HG03439 (cell line): ENCODE measurements at regions not wholly inside any gene's neighbourhood (a gene's known extent, or its start where the extent isn't known, plus 50 kb on each side); places are given as distances from the start of the nearest gene placed in this dataset.

ENCODE experiments used
- ATAC-seq: cut with Tn5 transposase; IDR thresholded peaks from one replicate; pipeline ENCODE4 v1.9.1; 2021; ENCODE audit warnings: mild to moderate bottlenecking, moderate library complexity; ENCODE audit not compliant: unreplicated experiment

DNA sequence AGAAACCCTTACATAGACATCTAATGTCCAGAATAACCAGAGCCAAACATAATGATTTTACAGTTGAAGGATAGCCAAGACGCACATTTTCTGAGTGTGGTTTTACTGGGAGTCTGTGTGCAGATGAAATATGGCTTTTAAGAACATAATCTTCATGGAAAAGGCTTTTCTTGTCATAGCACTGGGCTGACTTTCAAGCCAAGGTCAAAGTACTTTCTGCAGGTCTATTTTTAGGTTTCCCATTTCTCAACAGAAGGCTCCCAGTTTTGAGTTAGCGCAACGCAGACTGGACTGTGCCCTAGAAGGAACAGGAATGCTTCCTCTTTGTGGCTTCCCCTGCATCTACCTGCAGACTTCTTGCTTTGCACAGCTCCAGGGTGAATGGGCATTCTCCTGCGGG lies 92.3 kb upstream of the UPP2 start:
- ATAC-seq: no peak

DNA sequence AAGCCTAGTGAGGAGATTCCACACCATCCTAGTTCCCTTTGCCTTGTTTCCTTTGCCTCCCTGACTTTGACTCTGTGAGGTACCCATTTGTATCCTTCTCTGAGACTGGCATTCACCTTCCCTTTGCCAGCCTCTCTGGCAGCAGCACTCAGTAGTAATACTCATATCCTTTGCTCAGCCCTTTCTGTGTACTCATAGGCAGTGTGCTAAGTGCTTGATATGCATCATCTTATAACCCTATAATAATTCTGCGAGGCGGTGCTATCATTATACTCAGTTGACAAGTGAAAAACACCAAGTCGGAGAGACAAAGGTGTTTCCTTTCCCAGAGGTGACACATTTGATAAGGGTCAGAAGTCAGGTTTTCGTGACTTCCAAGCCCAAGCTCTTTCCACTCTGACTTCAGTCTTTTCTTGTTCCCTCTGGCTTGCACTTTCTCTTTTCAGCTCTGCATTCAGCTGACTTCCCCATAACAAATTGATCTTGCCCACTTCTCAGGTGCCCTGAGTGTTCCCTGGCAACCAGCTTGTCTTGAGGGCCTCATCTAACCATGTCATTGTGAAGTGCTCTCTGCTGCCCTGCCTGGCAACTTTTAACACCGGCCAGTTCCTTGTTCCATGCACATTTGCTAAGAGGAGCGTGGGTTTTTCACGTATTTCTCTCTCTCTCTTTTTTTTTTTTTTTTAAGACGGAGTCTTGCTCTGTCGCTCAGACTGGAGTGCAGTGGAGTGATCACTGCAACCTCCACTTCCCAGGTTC lies 94.5 kb upstream of the UPP2 start:
- no peak for ATAC-seq

DNA sequence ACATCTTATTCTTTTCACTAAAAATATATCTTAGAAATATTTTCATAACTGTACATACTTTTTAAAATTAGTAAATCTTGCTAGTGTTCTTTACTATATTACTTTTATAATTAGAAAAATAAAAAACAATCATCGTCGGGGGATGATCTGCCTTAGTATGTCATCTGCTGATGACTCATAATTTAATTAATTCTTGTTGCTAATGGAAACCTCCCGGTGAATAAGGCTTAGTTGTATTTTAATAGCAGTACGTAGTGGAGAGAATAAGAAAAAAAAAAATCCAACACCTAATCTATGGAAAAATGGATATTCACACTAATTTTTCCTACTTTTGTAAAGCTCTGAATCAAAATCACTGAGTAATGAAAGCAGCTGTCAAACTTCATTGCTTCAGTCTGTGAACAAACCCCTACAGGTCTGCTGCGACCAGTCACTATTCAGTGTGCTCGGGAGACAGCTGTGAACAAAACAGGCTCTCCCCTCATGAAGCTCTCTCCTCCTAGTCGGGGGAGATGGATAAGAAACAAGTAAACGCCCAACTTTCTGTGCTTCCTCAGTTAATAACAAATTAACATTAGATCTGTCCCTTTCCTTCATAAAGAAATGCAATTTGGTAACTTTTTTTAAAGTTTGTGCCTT lies 97.4 kb upstream of the UPP2 start:
- ATAC-seq: no peak

DNA sequence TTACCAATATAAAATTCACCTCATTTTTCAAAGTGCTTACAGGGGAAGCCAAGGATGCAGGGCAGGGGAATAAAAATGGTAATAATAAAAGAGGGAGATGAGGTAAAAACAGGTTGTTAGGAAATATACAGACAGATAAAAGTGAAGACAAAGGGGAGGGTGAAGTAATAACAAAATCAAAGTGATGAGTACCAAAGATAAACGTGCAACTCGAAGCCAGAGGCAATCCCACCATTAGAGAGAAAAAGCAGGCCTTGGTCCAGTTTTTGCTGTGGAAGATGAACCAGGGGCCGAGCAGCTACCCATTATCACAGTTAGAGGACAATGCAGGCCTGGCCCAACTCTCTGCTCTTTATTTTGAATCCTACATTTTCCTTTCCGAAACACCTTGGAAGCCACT lies 99.6 kb upstream of the UPP2 start:
- ATAC-seq: no peak

DNA sequence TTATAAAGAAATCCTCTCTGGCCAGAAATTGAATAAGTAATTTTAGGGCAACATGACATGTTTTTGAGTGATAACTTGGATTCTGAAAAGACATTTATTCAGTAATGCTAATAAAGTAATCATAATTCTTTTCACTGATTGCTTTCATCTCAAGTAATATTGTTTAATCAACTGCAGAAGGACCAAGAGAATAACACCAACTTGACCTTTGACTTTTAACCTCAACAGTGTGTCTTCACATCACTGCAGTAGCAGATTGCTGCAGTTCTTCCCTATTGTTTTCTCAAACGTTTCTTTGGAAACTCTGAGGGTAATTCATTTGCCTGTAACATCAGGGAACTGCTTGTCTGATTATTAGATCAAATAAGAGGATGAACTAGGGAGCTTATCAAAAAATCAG lies 104.9 kb upstream of the UPP2 start:
- no peak for ATAC-seq

DNA sequence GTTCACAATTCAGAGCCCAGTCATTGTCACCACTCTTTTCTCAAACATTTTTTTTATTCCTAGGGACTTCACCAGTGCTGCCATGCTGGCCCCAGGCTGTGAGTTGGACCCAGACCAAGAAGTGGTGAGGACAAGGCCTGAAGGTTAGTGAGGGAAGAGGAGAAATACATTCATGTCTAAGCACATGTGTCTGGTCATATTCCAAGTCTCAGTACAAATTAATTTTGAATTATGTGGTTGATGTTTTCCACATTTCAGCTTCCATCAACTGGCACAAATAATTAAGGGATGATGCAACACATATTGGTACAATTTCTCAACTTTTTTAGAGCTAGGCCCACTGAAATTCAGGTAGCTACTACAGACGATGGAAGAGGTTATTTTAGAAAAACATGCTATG lies 106.6 kb upstream of the UPP2 start:
- no peak for ATAC-seq

DNA sequence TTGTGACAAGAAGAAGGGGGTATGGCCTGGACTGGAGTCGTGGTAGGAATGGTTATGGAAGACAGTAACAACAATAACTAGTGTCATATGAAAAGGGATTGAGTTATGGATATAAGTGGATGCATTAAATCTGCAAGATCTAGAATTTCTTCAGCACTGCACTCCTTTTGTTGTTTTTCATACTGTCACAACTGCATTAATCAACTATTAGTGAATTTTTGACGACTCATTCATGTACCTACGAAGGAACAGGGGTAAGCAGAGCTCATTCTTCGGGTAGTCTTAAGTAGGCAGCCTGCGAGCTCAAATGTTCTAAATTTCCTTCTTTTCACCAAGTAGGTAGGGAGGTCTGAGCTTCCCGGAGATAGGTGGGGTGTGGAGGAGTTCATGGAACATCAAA lies 109.7 kb upstream of the UPP2 start:
- ATAC-seq: no peak

DNA sequence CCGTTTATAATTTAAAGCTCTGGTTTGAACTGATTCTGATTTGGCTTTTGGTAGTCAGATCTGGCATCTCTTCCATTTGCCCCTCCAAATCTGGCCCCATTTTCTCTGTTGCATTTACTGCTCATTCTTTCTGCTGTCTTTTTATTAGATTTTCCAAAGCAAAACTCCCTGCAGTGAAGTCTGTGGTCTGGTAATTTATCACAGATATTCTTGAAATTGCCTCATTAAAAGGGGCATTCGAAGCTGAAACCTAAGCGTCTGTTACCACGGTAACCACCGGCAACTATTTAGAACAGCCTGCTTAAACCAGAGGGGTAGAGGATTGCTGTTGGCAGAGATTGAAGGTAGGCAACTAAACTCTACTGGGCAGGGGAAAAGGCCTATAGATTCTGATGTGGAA lies 111.5 kb upstream of the UPP2 start:
- no peak for ATAC-seq

DNA sequence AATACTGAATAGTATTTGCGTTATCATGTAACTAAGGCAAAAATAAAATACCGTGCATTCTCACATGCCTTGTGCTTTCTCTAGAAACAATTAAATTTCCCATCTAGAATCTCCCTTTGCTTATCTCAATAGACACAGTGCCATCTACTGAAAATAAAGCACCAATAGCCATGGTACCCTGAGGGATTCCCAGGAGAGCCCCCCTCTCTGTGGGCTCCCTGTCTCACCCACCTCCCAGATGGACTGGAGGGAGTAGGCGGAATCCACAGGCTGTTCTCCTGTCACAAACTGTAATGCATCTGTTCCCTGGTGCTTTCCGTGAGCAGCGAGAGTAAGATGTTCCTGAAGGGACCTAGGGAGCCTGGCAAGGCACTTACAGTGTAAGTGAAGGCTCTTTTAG lies 112.4 kb upstream of the UPP2 start:
- no peak for ATAC-seq

DNA sequence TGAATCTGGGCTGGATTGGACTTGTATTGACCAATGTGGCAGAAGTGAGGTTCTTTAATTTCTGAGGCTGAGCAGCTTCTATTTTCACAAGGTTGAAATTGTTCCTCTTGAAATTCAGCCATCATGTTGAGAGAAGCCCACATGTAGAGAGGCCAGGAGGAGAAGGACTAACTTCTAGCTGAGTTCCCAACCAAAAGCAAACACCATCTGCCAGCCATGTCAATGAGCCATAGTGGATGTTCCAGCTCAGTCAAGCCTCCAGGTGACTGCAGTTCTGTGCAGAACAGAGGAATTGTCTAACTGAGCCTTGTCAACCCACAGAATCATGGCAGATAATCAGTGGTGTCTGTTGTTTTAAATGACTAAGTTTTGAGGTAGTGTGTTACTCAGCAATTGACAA lies 110.6 kb upstream of the ACVR1 start:
- ATAC-seq: no peak

DNA sequence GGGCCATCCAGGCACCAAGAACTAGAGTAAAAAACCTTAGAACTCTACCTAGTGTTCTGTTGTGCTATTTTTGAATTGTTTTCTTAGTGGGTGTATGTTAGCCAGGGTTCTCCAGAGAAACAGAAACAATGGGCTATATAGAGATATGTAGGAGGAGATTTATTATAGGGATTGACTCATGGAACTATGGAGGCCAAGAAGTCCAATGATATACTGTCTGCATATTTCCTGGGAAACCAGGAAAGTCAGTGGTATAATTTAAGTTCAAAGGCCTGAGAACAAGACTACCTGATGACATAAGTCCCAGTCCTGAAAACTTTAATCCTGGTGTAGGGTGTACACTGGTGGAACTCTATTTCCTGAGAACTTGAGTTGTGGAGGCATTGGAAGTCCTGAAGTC lies 108.7 kb upstream of the ACVR1 start:
- ATAC-seq: no peak

DNA sequence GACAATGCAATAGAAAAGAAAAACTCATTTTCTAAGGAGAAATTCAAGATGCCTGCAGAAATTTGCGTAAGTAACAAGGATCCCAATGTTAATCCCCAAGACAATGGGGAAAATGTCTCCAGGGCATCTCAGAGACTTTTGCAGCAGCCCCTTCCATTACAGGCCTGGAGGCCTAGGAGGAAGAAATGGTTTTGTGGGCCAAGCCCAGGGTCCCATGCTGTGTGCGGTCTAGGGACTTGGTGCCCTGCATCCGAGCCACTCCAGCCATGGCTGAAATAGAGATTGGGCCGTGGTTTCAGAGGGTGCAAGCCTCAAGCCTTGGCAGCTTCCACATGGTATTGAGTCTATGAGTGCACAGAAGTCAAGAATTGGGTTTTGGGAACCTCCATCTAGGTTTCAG lies 103.9 kb upstream of the ACVR1 start:
- no peak for ATAC-seq

DNA sequence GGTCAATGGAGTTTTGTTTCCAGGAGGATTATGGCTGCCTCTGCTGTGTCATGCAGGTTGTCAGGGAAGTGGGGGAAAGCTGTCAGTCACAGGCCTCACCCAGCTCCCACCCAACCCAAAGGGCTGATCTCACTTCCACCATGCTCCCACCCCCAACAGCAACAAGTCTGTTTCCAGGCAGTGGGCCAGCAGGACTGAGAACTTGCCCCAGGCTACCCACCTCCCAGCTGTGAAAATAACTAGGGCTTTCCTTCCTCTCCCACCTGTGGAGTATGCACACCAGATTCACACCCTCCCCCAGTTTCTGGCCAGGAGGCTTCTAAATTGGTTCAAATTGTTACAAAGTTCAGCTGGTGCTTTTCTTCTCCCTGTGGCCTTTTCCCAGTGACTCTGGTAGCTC lies 95.6 kb upstream of the ACVR1 start:
- ATAC-seq: no peak

DNA sequence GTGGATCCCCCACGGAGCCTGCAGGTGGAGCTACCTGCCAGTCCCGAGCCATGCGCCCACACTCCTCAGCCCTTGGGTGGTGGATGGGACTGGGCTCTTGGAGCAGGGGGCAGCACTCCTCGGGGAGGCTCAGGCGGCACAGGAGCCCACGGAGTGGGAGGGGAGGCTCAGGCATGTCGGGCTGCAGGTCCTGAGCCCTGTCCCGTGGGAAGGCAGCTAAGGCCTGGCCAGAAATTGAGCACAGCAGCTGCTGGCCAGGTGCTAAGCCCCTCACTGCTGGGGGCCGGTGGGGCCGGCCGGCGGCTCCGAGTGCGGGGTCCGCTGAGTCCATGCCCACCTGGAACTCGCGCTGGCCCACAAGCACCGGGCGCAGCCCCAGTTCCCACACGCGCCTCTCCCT lies 91.7 kb upstream of the ACVR1 start:
- no peak for ATAC-seq

DNA sequence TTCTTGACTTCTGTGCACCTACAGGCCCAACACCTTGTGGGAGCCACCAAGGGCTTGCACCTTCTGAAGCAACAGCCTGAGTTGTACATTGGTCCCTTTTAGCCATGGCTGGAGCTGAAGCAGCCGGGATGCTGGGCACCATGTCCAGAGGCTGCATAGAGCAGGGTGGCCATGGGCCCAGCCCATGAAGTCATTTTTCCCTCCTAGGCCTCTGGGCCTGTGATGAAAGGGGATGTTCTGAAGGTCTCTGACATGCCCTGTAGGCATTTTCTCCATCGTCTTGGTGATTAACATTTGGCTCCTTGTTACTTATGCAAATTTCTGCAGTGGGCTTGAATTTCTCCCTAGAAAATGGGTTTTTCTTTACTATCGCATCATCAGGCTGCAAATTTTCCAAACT lies 83.1 kb upstream of the ACVR1 start:
- no peak for ATAC-seq

DNA sequence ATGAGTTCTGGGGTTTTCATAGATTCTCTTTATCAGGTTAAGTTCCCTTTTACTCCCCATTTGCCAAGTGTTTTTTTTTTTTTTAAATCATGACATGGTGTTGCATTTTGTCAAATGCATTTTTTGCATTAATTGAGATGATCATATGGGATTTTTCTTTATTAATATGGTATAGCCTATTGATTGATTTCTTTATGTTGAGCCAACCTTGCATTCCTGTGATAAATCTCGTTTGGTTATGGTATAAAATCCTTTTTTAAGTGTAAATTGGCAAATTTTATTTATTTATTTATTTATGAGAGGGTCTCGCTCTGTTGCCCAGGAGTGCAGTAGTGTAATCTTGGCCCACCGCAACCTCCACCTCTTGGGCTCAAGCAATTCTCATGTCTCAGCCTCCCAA lies 81.5 kb upstream of the ACVR1 start:
- ATAC-seq: no peak

DNA sequence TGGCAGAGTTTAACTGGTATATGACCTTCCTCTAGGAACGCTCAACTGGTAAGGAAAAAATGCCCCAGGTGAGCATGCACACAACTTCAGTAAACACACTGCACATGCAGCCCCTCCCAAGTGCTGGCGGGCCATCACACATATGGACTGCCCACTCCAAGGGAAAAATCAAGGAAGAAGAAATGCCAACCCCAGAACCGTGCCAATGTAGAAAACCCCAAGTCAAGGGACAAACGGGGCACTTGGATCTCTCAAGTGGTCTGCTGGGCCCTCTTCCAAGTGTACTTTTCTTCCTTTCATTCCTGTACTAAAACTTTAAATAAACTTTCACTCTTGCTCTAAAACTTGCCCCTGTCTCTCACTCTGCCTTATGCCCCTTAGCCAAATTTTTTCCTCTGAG lies 76.4 kb upstream of the ACVR1 start:
- no peak for ATAC-seq

DNA sequence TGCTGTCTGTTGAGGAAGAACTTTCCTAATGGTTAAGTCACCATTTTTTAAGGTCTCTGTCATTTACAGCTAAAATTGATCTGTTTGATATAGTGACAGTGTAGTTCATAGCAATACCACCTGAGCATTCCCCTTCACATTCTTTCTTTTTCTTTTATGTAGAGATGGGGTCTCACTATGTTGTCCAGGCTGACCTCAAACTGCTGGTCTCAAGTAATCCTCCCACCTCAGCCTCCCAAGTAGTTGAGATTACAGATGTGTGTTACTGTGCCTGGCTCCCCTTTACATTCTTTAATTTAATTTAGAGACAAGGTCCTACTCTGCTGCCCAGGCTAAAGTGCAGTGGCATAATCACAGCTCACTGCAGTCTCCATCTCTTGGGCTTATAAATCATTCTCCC lies 72.7 kb upstream of the ACVR1 start:
- ATAC-seq: no peak

DNA sequence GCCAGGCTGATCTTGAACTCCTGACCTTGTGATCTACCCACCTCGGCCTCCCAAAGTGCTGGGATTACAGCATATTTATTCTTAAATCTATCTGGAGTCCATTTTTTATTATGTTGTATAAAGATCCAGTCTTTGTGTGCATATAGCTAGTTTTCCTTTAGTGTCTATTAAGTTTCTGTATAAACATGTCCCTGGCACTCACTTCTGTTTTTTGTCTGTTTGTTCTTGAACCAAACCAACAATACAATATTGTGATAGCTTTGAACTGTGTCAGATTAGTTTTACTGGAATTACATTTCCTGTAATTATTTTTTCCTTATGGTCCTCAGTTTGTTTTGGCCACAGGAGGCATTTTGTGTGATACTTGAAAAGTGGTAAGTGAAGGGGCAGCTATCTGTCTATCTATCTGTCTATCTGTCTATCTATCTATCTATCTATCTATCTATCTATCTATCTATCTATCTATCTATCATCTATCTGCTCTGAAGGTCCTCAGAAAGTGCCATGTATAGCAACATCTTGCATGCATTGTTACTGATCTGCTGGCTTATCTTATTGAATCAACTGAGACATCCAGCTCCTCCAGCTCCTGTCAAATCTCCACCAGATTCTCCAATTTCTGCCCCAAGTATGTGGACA lies 70.9 kb upstream of the ACVR1 start:
- ATAC-seq: no peak

DNA sequence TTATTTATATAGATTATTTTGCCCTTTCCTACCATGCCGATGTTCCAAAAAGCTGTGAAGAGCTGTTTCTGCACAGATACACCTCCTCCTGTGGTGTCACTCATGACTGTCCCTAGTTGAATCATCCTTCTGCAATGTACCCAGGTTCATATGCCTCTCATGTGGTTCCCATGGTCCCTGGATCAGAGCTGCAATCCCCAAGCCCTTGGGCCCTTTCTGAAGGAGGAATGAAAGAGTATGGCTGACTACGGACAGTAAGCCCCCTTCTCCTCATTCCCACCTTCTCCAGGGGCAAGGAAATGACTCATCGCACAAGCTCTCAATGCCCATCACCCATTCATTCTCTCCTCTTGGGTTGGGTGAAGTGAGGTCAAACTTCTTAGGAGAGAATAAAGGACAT lies 63.9 kb upstream of the ACVR1 start:
- ATAC-seq: no peak

DNA sequence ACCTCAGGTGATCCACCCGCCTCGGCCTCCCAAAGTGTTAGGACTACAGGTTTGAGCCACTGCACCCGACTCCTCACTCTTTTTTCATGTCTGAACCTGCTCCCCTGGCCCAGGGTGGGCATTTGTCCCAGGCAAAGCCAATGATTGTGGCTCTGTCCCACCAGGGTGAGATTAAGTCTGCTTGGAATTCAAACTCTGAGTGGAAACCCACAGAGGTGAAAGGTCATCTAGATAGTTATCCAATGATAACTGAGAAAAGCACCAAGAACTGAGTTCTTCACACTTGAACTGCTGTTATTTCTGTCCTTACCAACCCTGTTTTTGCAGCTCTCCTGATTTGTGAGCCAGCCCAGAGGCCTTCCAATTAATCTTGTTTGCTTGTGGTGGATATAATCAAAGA lies 62.4 kb upstream of the ACVR1 start:
- no peak for ATAC-seq

DNA sequence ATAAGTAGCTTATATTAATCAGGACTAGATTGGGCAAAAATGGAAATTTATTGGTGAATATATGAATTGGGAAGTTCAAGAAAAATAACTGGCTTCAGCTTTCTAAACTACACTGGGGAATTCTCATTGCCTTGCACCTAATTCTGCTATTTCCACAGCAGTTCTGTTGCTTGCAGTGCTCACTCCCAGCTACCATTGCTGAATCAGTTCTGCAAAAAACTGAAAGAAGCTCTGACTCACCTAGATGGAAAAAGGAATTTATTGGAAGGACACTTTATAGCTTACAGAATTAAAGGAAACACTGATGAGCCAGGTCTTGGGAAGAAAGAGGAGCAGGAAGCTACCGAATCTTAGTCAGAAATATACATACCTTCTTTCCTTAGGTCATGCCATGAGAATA lies 60.3 kb upstream of the ACVR1 start:
- no peak for ATAC-seq
